ENCODE measurements at regions not wholly inside any gene's neighbourhood (a gene's known extent, or its start where the extent isn't known, plus 50 kb on each side); places are given as distances from the start of the nearest gene placed in this dataset.

DNA sequence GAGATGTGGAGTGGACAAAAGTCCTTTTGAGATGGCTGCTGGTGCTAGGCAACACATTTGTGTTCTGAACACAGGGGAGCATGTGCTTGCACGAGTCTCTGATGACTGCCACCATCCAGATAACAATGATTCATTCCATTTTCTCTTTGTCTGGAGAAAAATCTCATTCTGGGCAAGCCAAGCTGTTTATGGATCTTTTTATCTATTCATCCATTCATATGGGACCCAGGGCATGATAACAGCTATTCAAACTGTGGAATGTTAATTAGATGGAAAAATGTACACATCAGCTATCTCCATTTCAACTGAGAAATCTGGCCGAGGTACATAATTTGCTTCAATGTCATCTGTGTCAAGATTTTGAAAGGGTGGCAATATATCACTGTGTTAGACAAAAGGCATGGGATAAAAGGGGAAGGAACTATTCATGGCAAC is 117.5 kb upstream of the ZBED5 start:
- TF ChIP-seq EZH2 (IDR thresholded peaks at IDR 0.05; ENCODE audit: borderline replicate concordance, low read depth, low read length, severe bottlenecking) (no peak), JUN (IDR thresholded peaks at IDR 0.05; ENCODE audit: borderline replicate concordance, insufficient read depth, insufficient read length, low read depth) (no peak), POLR2A (IDR thresholded peaks at IDR 0.05; ENCODE audit: low read depth, low read length) (no peak), POLR2AphosphoS5 (IDR thresholded peaks at IDR 0.05; ENCODE audit: insufficient read depth, low read depth, low read length) (no peak), GATA2 (IDR thresholded peaks at IDR 0.05; ENCODE audit: insufficient read depth, insufficient read length, low read depth, low read length) (no peak), FOS (IDR thresholded peaks at IDR 0.05; ENCODE audit: borderline replicate concordance, insufficient read depth, low read length) (no peak)
- TF ChIP-seq, protein P1, sequence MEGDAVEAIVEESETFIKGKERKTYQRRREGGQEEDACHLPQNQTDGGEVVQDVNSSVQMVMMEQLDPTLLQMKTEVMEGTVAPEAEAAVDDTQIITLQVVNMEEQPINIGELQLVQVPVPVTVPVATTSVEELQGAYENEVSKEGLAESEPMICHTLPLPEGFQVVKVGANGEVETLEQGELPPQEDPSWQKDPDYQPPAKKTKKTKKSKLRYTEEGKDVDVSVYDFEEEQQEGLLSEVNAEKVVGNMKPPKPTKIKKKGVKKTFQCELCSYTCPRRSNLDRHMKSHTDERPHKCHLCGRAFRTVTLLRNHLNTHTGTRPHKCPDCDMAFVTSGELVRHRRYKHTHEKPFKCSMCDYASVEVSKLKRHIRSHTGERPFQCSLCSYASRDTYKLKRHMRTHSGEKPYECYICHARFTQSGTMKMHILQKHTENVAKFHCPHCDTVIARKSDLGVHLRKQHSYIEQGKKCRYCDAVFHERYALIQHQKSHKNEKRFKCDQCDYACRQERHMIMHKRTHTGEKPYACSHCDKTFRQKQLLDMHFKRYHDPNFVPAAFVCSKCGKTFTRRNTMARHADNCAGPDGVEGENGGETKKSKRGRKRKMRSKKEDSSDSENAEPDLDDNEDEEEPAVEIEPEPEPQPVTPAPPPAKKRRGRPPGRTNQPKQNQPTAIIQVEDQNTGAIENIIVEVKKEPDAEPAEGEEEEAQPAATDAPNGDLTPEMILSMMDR (IDR thresholded peaks at IDR 0.05; ENCODE audit: extremely low read depth in 1 of 2, insufficient read depth in 1 of 2, low read depth in 1 of 2, low read length in 2 of 2) = no peak
- TF ChIP-seq, protein P2, sequence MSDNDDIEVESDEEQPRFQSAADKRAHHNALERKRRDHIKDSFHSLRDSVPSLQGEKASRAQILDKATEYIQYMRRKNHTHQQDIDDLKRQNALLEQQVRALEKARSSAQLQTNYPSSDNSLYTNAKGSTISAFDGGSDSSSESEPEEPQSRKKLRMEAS (IDR thresholded peaks at IDR 0.05; ENCODE audit: insufficient read depth, insufficient read length) = no peak
